RKO (cell line): ENCODE measurements at regions not wholly inside any gene's neighbourhood (a gene's known extent, or its start where the extent isn't known, plus 50 kb on each side); places are given as distances from the start of the nearest gene placed in this dataset.

Source experiments
- DNase-seq: peaks from one replicate; pipeline ENCODE4 v3.0.0-alpha.2; 2016; ENCODE audit warnings: low spot score

- DNase-seq, result no peak
Measured at GRCh38 chr20:63086421-63087235, 79.9 kb upstream of the BHLHE23 start.

GRCh38 chr20:63085151-63085861 lies 78.5 kb upstream of the BHLHE23 start:
- no peak for DNase-seq

- no peak for DNase-seq
Measured at GRCh38 chr20:63084563-63084927, 77.8 kb upstream of the BHLHE23 start.

GRCh38 chr20:63083831-63084562 lies 77.2 kb upstream of the BHLHE23 start:
- DNase-seq, result no peak

GRCh38 chr20:63082939-63083735 lies 76.4 kb upstream of the BHLHE23 start:
- no peak for DNase-seq

GRCh38 chr20:63082308-63082938 lies 75.7 kb upstream of the BHLHE23 start:
- peak; percentile 57 for DNase-seq

- no peak for DNase-seq
Measured at GRCh38 chr20:63081831-63082230, 75.1 kb upstream of the BHLHE23 start.

- DNase-seq, result no peak
Measured at GRCh38 chr20:63081351-63081750, 74.6 kb upstream of the BHLHE23 start.

- no peak for DNase-seq
Measured at GRCh38 chr20:63080811-63081210, 74.0 kb upstream of the BHLHE23 start.

GRCh38 chr20:63080411-63080810 lies 73.6 kb upstream of the BHLHE23 start:
- DNase-seq, result no peak

- no peak for DNase-seq
Measured at GRCh38 chr20:63079971-63080370, 73.2 kb upstream of the BHLHE23 start.

GRCh38 chr20:63077705-63078104 lies 70.9 kb upstream of the BHLHE23 start:
- DNase-seq, result no peak

- DNase-seq, result no peak
Measured at GRCh38 chr20:63076421-63076820, 69.7 kb upstream of the BHLHE23 start.

GRCh38 chr20:63074631-63075030 lies 67.9 kb upstream of the BHLHE23 start:
- DNase-seq, result no peak

GRCh38 chr20:63074182-63074581 lies 67.4 kb upstream of the BHLHE23 start:
- no peak for DNase-seq

GRCh38 chr20:63073738-63074065 lies 66.9 kb upstream of the BHLHE23 start:
- no peak for DNase-seq

GRCh38 chr20:63072991-63073737 lies 66.4 kb upstream of the BHLHE23 start:
- DNase-seq, result no peak

GRCh38 chr20:63072231-63072791 lies 65.5 kb upstream of the BHLHE23 start:
- no peak for DNase-seq

- DNase-seq, result peak; percentile 93
Measured at GRCh38 chr20:63071541-63072181, 64.9 kb upstream of the BHLHE23 start.
